OCI-LY7 (cell line): ENCODE measurements at regions not wholly inside any gene's neighbourhood (a gene's known extent, or its start where the extent isn't known, plus 50 kb on each side); places are given as distances from the start of the nearest gene placed in this dataset.

Experiments used
- BruUV-seq: library from RNA; stranded (reverse); fragments of 400-500 nt; replicated peaks from 2 replicates; lab custom pipeline; 2021; lab: Mats Ljungman, UMichigan
- CTCF ChIA-PET: fragments of 300-600 bp; sonication (Branson Sonifier 250); formaldehyde crosslinking; loops from one replicate; lab custom pipeline; 2022; ENCODE audit warnings: antibody characterized with exemption; ENCODE audit not compliant: unreplicated experiment; lab: Charles Lee
- POLR2A ChIA-PET: fragments of 300-600 bp; sonication (Branson Sonifier 250); formaldehyde crosslinking; loops from one replicate; lab custom pipeline; 2022; ENCODE audit warnings: antibody characterized with exemption; lab: Charles Lee
- DNase-seq: peaks from one replicate; pipeline ENCODE4 v3.0.0-alpha.2; 2015; ENCODE audit warnings: low spot score
- H2AFZ ChIP-seq: fragments of 200-600 bp; sonication (generic), shearing (Covaris generic); 2 replicates; pipeline ENCODE4 v1.6.1; 2014; ENCODE audit warnings: mild to moderate bottlenecking, antibody characterized with exemption, low read length, moderate library complexity
- H3K27ac ChIP-seq: fragments of 200-600 bp; sonication (generic); 2 replicates; pipeline ENCODE4 v1.5.1; 2014; ENCODE audit warnings: mixed run types, low read depth, mild to moderate bottlenecking, moderate library complexity, low read length, inconsistent platforms; ENCODE audit not compliant: poor library complexity, severe bottlenecking
- H3K36me3 ChIP-seq: fragments of 200-600 bp; sonication (generic); 2 replicates; pipeline ENCODE4 v1.6.1; 2014; ENCODE audit warnings: mild to moderate bottlenecking, antibody characterized with exemption, low read length, moderate library complexity, mixed read lengths; ENCODE audit not compliant: insufficient read depth
- H3K4me1 ChIP-seq: fragments of 200-600 bp; sonication (generic); 2 replicates; pipeline ENCODE4 v1.5.1; 2014; ENCODE audit warnings: mild to moderate bottlenecking, low read length; ENCODE audit not compliant: insufficient read depth, poor library complexity, severe bottlenecking
- H3K4me2 ChIP-seq: fragments of 200-600 bp; sonication (generic); 2 replicates; pipeline ENCODE4 v1.6.1; 2014; ENCODE audit warnings: mild to moderate bottlenecking, low read length
- H3K4me3 ChIP-seq: fragments of 200-600 bp; sonication (generic); 2 replicates; pipeline ENCODE4 v1.5.1; 2014; ENCODE audit warnings: mild to moderate bottlenecking, low read depth, low read length; ENCODE audit not compliant: poor library complexity, severe bottlenecking
- H3K79me2 ChIP-seq: fragments of 200-600 bp; sonication (generic); 2 replicates; pipeline ENCODE4 v1.6.1; 2016; ENCODE audit warnings: low read depth, mild to moderate bottlenecking, low read length, moderate library complexity, mixed read lengths; ENCODE audit not compliant: insufficient read depth
- H3K9me2 ChIP-seq: fragments of 200-600 bp; sonication (generic); 2 replicates; pipeline ENCODE4 v1.6.1; 2016; ENCODE audit warnings: mild to moderate bottlenecking, low read length, mixed read lengths; ENCODE audit not compliant: insufficient read depth
- H3K9me3 ChIP-seq: fragments of 200-600 bp; sonication (generic); 2 replicates; pipeline ENCODE4 v1.6.1; 2014; ENCODE audit warnings: mild to moderate bottlenecking, mixed run types, low read length, mixed read lengths
- H4K20me1 ChIP-seq: fragments of 200-600 bp; sonication (generic); 2 replicates; pipeline ENCODE4 v1.6.1; 2014; ENCODE audit warnings: mild to moderate bottlenecking, antibody characterized with exemption, low read length, moderate library complexity, mixed read lengths; ENCODE audit not compliant: insufficient read depth
- CTCF ChIP-seq: fragments of 200-600 bp; sonication (generic); conservative IDR thresholded peaks from 2 replicates; pipeline ENCODE4 v1.5.1; 2014; ENCODE audit warnings: mild to moderate bottlenecking, antibody characterized with exemption, low read length, moderate library complexity, mixed read lengths
- EZH2phosphoT487 ChIP-seq: fragments of 200-600 bp; sonication (generic); IDR thresholded peaks from 2 replicates; pipeline ENCODE4 v1.6.1; 2018; ENCODE audit warnings: low read depth, borderline replicate concordance, mild to moderate bottlenecking, mixed run types, antibody characterized with exemption, low read length, moderate library complexity, mixed read lengths
- intact Hi-C: fragments of 100-400 bp; cut with micrococcal nuclease; formaldehyde crosslinking; loops from one replicate; pipeline ENCODE4 v1.10.0; 2022; ENCODE audit not compliant: unreplicated experiment

GRCh38 chr3:30996467-30996866 lies 102.0 kb upstream of the GADL1 start:
- H3K9me2 ChIP-seq, result no peaks in the 10 kb centered on the region
- no peak overlapping the region for H3K4me2 ChIP-seq
- TF ChIP-seq EZH2phosphoT487, result no peak
- no peak for TF ChIP-seq CTCF
- H3K4me3 ChIP-seq, result no peak overlapping the region
- H3K9me3 ChIP-seq, result no peaks in the 10 kb centered on the region
- H3K27ac ChIP-seq, result no peak overlapping the region
- no peaks in the 10 kb centered on the region for H4K20me1 ChIP-seq
- no peaks in the 10 kb centered on the region for H3K4me1 ChIP-seq
- no TSS peak for BruUV-seq
- no peak overlapping the region for H2AFZ ChIP-seq
- no peaks in the 10 kb centered on the region for H3K79me2 ChIP-seq
- ChIA-PET POLR2A (no interaction called here), CTCF (no interaction called here)
- H3K36me3 ChIP-seq, result no peaks in the 10 kb centered on the region
- no peak for DNase-seq
- intact Hi-C loops, result no loop called here

- no peak overlapping the region for H3K27ac ChIP-seq
- no peaks in the 10 kb centered on the region for H3K9me2 ChIP-seq
- no peaks in the 10 kb centered on the region for H3K9me3 ChIP-seq
- no peak overlapping the region for H3K4me3 ChIP-seq
- CTCF ChIA-PET, result no interaction called here
- intact Hi-C loops, result no loop called here
- no peak for DNase-seq
- TF ChIP-seq CTCF (no peak), EZH2phosphoT487 (no peak)
- no peaks in the 10 kb centered on the region for H3K4me1 ChIP-seq
- POLR2A ChIA-PET, result no interaction called here
- BruUV-seq, result no TSS peak
- no peaks in the 10 kb centered on the region for H4K20me1 ChIP-seq
- H3K36me3 ChIP-seq, result no peaks in the 10 kb centered on the region
- H3K79me2 ChIP-seq, result no peaks in the 10 kb centered on the region
- H2AFZ ChIP-seq, result no peak overlapping the region
- no peak overlapping the region for H3K4me2 ChIP-seq
Measured at GRCh38 chr3:31002730-31003129, 108.3 kb upstream of the GADL1 start.

GRCh38 chr3:31004025-31004678 lies 109.7 kb upstream of the GADL1 start:
- Histone ChIP-seq H3K4me1 (no peaks in the 10 kb centered on the region), H3K79me2 (no peaks in the 10 kb centered on the region), H3K36me3 (no peaks in the 10 kb centered on the region), H3K4me3 (no peak overlapping the region), H3K9me2 (no peaks in the 10 kb centered on the region), H3K4me2 (no peak overlapping the region), H2AFZ (no peak overlapping the region), H4K20me1 (no peaks in the 10 kb centered on the region), H3K9me3 (no peaks in the 10 kb centered on the region), H3K27ac (no peak overlapping the region)
- intact Hi-C loops, result no loop called here
- no peak for TF ChIP-seq CTCF
- TF ChIP-seq EZH2phosphoT487, result no peak
- no peak for DNase-seq
- CTCF ChIA-PET, result no interaction called here
- no TSS peak for BruUV-seq
- POLR2A ChIA-PET, result no interaction called here
